Endodermal cell (in vitro differentiated cells): ENCODE measurements at regions not wholly inside any gene's neighbourhood (a gene's known extent, or its start where the extent isn't known, plus 50 kb on each side); places are given as distances from the start of the nearest gene placed in this dataset.

Experiments
- DNase-seq: peaks from one replicate; pipeline ENCODE4 v3.0.0-alpha.2; 2017
- H3K27ac ChIP-seq: 2 replicates; pipeline ENCODE4 v1.5.1; 2013; ENCODE audit warnings: mild to moderate bottlenecking, low read depth, low read length, moderate library complexity
- H3K27me3 ChIP-seq: 2 replicates; pipeline ENCODE4 v1.6.1; 2013; ENCODE audit warnings: mild to moderate bottlenecking, low read length, moderate library complexity; ENCODE audit not compliant: insufficient read depth, control insufficient read depth, poor library complexity, severe bottlenecking
- H3K36me3 ChIP-seq: 2 replicates; pipeline ENCODE4 v1.7.0; 2013; ENCODE audit warnings: mild to moderate bottlenecking, low read length, moderate library complexity; ENCODE audit not compliant: control insufficient read depth, insufficient read depth
- H3K4me1 ChIP-seq: one replicate; pipeline ENCODE4 v1.7.0; 2013; ENCODE audit warnings: low read length; ENCODE audit not compliant: control insufficient read depth, insufficient read depth
- H3K4me3 ChIP-seq: 2 replicates; pipeline ENCODE4 v1.5.1; 2013; ENCODE audit warnings: mild to moderate bottlenecking, low read length, moderate library complexity
- H3K9ac ChIP-seq: 2 replicates; pipeline ENCODE4 v1.6.1; 2013; ENCODE audit warnings: mild to moderate bottlenecking, low read length, moderate library complexity; ENCODE audit not compliant: poor library complexity, severe bottlenecking; ENCODE audit errors: extremely low read depth
- H3K9me3 ChIP-seq: 2 replicates; pipeline ENCODE4 v1.6.1; 2013; ENCODE audit warnings: mild to moderate bottlenecking, low read length, moderate library complexity; ENCODE audit not compliant: control insufficient read depth
- H3K27ac Mint-ChIP-seq: 2 replicates; pipeline ENCODE4 v1.8.0; 2020; ENCODE audit warnings: mixed read lengths
- H3K27me3 Mint-ChIP-seq: 2 replicates; pipeline ENCODE4 v1.8.0; 2021; ENCODE audit warnings: mild to moderate bottlenecking, mixed read lengths; ENCODE audit not compliant: insufficient read depth
- H3K36me3 Mint-ChIP-seq: 2 replicates; pipeline ENCODE4 v1.8.0; 2020; ENCODE audit warnings: low read depth, mixed read lengths
- H3K4me1 Mint-ChIP-seq: 2 replicates; pipeline ENCODE4 v1.8.0; 2020; ENCODE audit warnings: mixed read lengths
- H3K4me3 Mint-ChIP-seq: 2 replicates; pipeline ENCODE4 v1.8.0; 2020; ENCODE audit warnings: mild to moderate bottlenecking, moderate library complexity, mixed read lengths
- H3K9me3 Mint-ChIP-seq: 2 replicates; pipeline ENCODE4 v1.8.0; 2020; ENCODE audit warnings: mild to moderate bottlenecking, mixed read lengths
- CTCF ChIP-seq: fragments of 200-600 bp; sonication (generic); conservative IDR thresholded peaks from 2 replicates; pipeline ENCODE4 v1.5.0; 2021; ENCODE audit warnings: antibody characterized with exemption, mild to moderate bottlenecking
- WGBS, 2 experiments: methylation state at CpG; one replicate each; pipeline versions ENCODE4 v1.1.5 to v1.1.7; 2013; ENCODE audit warnings: missing lambda C conversion rate in 2 of 2, mixed read lengths in 1 of 2; ENCODE audit not compliant: insufficient coverage in 1 of 2, insufficient read length in 1 of 2; 5-methylcytosine and 5-hydroxymethylcytosine counted together

- 94 to 98% methylated on average over 9 of the region's 9 CpGs for WGBS, 2 experiments
- Histone ChIP-seq H3K27me3 (no peaks in the 10 kb centered on the region), H3K9ac (no peak overlapping the region), H3K27ac (no peak overlapping the region), H3K4me3 (no peak overlapping the region), H3K9me3 (peaks cover 8% of the 10 kb centered on the region), H3K36me3 (no peaks in the 10 kb centered on the region), H3K4me1 (no peaks in the 10 kb centered on the region)
- H3K27me3 Mint-ChIP-seq, result no peaks in the 10 kb centered on the region
- no peaks in the 10 kb centered on the region for H3K36me3 Mint-ChIP-seq
- H3K4me1 Mint-ChIP-seq, result peaks cover 8% of the 10 kb centered on the region
- H3K27ac Mint-ChIP-seq, result no peak overlapping the region
- DNase-seq, result no peak
- no peak for TF ChIP-seq CTCF
- H3K4me3 Mint-ChIP-seq, result no peak overlapping the region
- H3K9me3 Mint-ChIP-seq, result no peaks in the 10 kb centered on the region
These were observed 256.6 kb upstream of the NOCT start for GRCh38 chr4:138758876-138759553.

GRCh38 chr4:138758196-138758595 lies 257.4 kb upstream of the NOCT start:
- Histone ChIP-seq H3K4me1 (no peaks in the 10 kb centered on the region), H3K4me3 (no peak overlapping the region), H3K27ac (no peak overlapping the region), H3K27me3 (no peaks in the 10 kb centered on the region), H3K9ac (no peak overlapping the region), H3K9me3 (peaks cover 11% of the 10 kb centered on the region), H3K36me3 (no peaks in the 10 kb centered on the region)
- DNase-seq, result no peak
- 93 to 100% methylated on average over 1 to 5 of the region's 5 CpGs for WGBS, 2 experiments
- Mint-ChIP-seq H3K4me1 (peaks cover 8% of the 10 kb centered on the region), H3K9me3 (peaks cover 8% of the 10 kb centered on the region), H3K27me3 (no peaks in the 10 kb centered on the region), H3K27ac (no peak overlapping the region), H3K4me3 (no peak overlapping the region), H3K36me3 (no peaks in the 10 kb centered on the region)
- TF ChIP-seq CTCF, result no peak

- peaks cover 8% of the 10 kb centered on the region for H3K4me1 Mint-ChIP-seq
- no peak overlapping the region for H3K27ac Mint-ChIP-seq
- no peaks in the 10 kb centered on the region for H3K4me1 ChIP-seq
- TF ChIP-seq CTCF, result no peak
- no peak for DNase-seq
- 86% methylated on average over 4 of the region's 4 CpGs; no CpG with 5 or more reads in 1 of the 2 experiments for WGBS, 2 experiments
- no peaks in the 10 kb centered on the region for H3K27me3 ChIP-seq
- H3K27me3 Mint-ChIP-seq, result no peaks in the 10 kb centered on the region
- peaks cover 16% of the 10 kb centered on the region for H3K9me3 Mint-ChIP-seq
- no peak overlapping the region for H3K4me3 Mint-ChIP-seq
- no peak overlapping the region for H3K4me3 ChIP-seq
- H3K27ac ChIP-seq, result no peak overlapping the region
- H3K9ac ChIP-seq, result no peak overlapping the region
- no peaks in the 10 kb centered on the region for H3K36me3 Mint-ChIP-seq
- peaks cover 17% of the 10 kb centered on the region for H3K9me3 ChIP-seq
- no peaks in the 10 kb centered on the region for H3K36me3 ChIP-seq
These were observed 258.1 kb upstream of the NOCT start for GRCh38 chr4:138757432-138757831.
